ENCODE measurements at regions not wholly inside any gene's neighbourhood (a gene's known extent, or its start where the extent isn't known, plus 50 kb on each side); places are given as distances from the start of the nearest gene placed in this dataset.
"Not testable (repeated sequence)": the region's sequence is repeated elsewhere in the genome, so short reads cannot be mapped to it uniquely, and the experiment has no call there.

- TF ChIP-seq CTCF (IDR thresholded peaks at IDR 0.05), result no peak
- TF ChIP-seq POLR2AphosphoS5 (IDR thresholded peaks at IDR 0.05), result no peak
- TF ChIP-seq POLR2A (IDR thresholded peaks at IDR 0.05), result no peak
- no peak for TF ChIP-seq EP300 (IDR thresholded peaks at IDR 0.05)
- 92 to 95% methylated on average over 3 of the region's 3 CpGs for WGBS, 2 donors
- intact Hi-C loops (cut with DNase I), result no loop called here
- Histone ChIP-seq H3K27ac (no peak overlapping the region), H3K36me3 (no peaks in the 10 kb centered on the region), H3K4me1 (no peaks in the 10 kb centered on the region), H3K4me3 (no peak overlapping the region), H3K27me3 (no peaks in the 10 kb centered on the region), H3K9me3 (no peaks in the 10 kb centered on the region)
- no peak for DNase-seq
Observed at GRCh38 chr5:77896338-77896737, 120.2 kb upstream of the TBCA start.

DNA sequence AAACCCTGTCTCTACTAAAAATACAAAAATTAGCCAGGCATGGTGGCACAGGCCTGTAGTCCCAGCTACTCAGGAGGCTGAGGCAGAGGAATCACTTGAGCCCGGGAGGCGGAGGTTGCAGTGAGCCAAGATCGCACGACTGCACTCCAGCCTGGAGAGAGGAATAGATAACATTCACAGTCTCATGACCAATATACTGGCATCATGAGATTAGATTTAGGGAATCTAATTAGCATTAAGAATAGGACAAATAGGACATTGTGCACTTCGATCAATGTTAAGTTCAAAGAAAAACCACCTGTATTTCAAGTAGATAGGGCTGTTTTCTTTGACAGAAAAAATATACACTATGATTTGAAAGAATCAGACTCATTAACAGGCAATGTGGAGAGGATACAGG, 118.0 kb upstream of the TBCA start:
- H3K36me3 ChIP-seq; H3K27ac ChIP-seq; H3K4me3 ChIP-seq; DNase-seq; intact Hi-C loops (cut with DNase I); H3K27me3 ChIP-seq; H3K4me1 ChIP-seq; H3K9me3 ChIP-seq: not testable (repeated sequence)
- 91 to 95% methylated on average over 5 of the region's 5 CpGs for WGBS, 2 donors

GRCh38 chr5:77893225-77893860, 117.2 kb upstream of the TBCA start:
- Histone ChIP-seq H3K36me3 (no peaks in the 10 kb centered on the region), H3K4me1 (no peaks in the 10 kb centered on the region), H3K27me3 (no peaks in the 10 kb centered on the region), H3K9me3 (no peaks in the 10 kb centered on the region), H3K27ac (no peak overlapping the region), H3K4me3 (no peak overlapping the region)
- intact Hi-C loops (cut with DNase I), result no loop called here
- 75% methylated on average over 3 of the region's 3 CpGs for WGBS, 2 donors
- no peak for TF ChIP-seq POLR2AphosphoS5 (IDR thresholded peaks at IDR 0.05)
- TF ChIP-seq POLR2A (IDR thresholded peaks at IDR 0.05), result no peak
- no peak for TF ChIP-seq EP300 (IDR thresholded peaks at IDR 0.05)
- TF ChIP-seq CTCF (IDR thresholded peaks at IDR 0.05), result no peak
- DNase-seq, result no peak

GRCh38 chr5:77892061-77893010, 116.2 kb upstream of the TBCA start:
- H3K9me3 ChIP-seq, result no peaks in the 10 kb centered on the region
- TF ChIP-seq POLR2AphosphoS5 (IDR thresholded peaks at IDR 0.05), result no peak
- no peak for TF ChIP-seq POLR2A (IDR thresholded peaks at IDR 0.05)
- TF ChIP-seq CTCF (IDR thresholded peaks at IDR 0.05), result no peak
- no peak for TF ChIP-seq EP300 (IDR thresholded peaks at IDR 0.05)
- H3K27ac ChIP-seq, result no peak overlapping the region
- WGBS, 2 donors, result 49 to 71% methylated on average over 12 of the region's 12 CpGs
- no peaks in the 10 kb centered on the region for H3K4me1 ChIP-seq
- DNase-seq, result no peak
- no peaks in the 10 kb centered on the region for H3K36me3 ChIP-seq
- H3K4me3 ChIP-seq, result no peak overlapping the region
- intact Hi-C loops (cut with DNase I), result no loop called here
- H3K27me3 ChIP-seq, result no peaks in the 10 kb centered on the region

DNA sequence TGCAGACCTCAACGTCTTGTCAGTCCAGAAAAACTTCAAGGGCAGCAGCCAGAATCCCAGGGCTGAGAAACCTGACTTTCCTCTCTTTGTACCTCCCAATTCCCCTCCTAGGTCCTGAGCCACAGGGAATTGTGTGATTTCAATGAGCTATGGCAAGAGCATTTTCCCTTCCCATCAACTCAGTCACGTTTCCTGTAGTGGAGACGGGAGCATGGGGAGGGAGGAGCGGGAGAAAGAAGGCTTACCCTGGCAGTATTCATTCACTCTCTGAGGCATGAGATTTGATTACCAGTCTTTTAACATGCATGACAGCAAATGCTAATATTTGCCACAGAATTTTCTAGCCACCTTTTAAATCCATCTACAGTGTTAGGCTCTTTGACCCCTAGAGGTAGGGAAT, 109.4 kb upstream of the TBCA start:
- Histone ChIP-seq H3K4me3 (no peak overlapping the region), H3K9me3 (no peaks in the 10 kb centered on the region), H3K4me1 (no peaks in the 10 kb centered on the region), H3K27ac (no peak overlapping the region), H3K36me3 (no peaks in the 10 kb centered on the region), H3K27me3 (no peaks in the 10 kb centered on the region)
- intact Hi-C loops (cut with DNase I), result no loop called here
- no peak for TF ChIP-seq EP300 (IDR thresholded peaks at IDR 0.05)
- TF ChIP-seq CTCF (IDR thresholded peaks at IDR 0.05), result no peak
- no peak for TF ChIP-seq POLR2AphosphoS5 (IDR thresholded peaks at IDR 0.05)
- TF ChIP-seq POLR2A (IDR thresholded peaks at IDR 0.05), result no peak
- WGBS, 2 donors, result 69 to 76% methylated on average over 4 of the region's 4 CpGs
- DNase-seq, result no peak

Data from sigmoid colon (tissue), 6 donors.